ENCODE measurements at regions not wholly inside any gene's neighbourhood (a gene's known extent, or its start where the extent isn't known, plus 50 kb on each side); places are given as distances from the start of the nearest gene placed in this dataset.
"Not testable (repeated sequence)": the region's sequence is repeated elsewhere in the genome, so short reads cannot be mapped to it uniquely, and the experiment has no call there.

DNA sequence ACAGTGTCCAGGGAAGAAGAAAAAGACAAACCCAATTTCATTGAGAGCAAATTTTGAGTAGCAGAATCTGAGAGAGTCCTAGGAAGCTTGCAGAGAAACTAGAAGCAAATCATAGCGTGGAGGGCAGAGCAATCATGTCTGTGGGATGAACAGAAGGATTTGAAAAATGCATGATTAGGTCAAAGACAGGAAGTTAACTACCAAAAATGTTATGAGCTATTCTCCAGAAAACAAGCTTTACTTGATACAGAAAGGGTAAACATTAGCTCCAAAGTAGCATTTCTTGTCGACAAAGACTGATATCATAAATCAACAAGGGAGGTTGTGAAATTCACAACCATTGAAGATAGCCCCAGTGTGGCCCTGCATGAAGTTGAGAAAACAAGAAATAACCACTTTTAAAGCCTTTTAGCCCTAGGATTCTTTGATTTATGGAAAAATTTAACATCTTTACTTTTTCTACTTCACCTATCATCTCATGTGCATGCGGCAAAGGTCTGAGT lies 97.7 kb upstream of the MEGF10 start:
- ChIA-PET CTCF (no interaction called here), POLR2A (no interaction called here)
- Histone ChIP-seq H3K27ac (ENCODE audit: low read length) (no peak overlapping the region), H3K36me3 (ENCODE audit: control insufficient read depth, insufficient read depth, low read length) (no peaks in the 10 kb centered on the region), H3K4me3 (ENCODE audit: low read depth in 2 of 2, low read length in 2 of 2) (no peak overlapping the region), H3K9me3 (ENCODE audit: control insufficient read depth, insufficient read depth, low read depth, low read length) (no peaks in the 10 kb centered on the region), H3K27me3 (ENCODE audit: control insufficient read depth, insufficient read depth, low read length) (peaks cover 2% of the 10 kb centered on the region), H3K4me1 (ENCODE audit: control insufficient read depth, insufficient read depth, low read length) (no peaks in the 10 kb centered on the region)
- no TSS peak for BruUV-seq (replicated peaks)
- ATAC-seq (no peak), DNase-seq (ENCODE audit: low read depth, low spot score) (no peak)
- in situ Hi-C loops (cut with HindIII; ENCODE audit: low pct_unique_long_range_greater_than_20kb, low sequenced_read_pairs) (no loop called here), intact Hi-C loops (cut with micrococcal nuclease; ENCODE audit: unreplicated experiment) (no loop called here)
- TF ChIP-seq POLR2AphosphoS5 (IDR thresholded peaks at IDR 0.05; ENCODE audit: low read depth, low read length) (no peak), TCF7L2 (IDR thresholded peaks at IDR 0.05; ENCODE audit: low read depth, low read length) (no peak), SIN3A (IDR thresholded peaks at IDR 0.05; ENCODE audit: borderline replicate concordance, insufficient read depth, low read depth, low read length) (no peak)
- TF ChIP-seq, protein P1, sequence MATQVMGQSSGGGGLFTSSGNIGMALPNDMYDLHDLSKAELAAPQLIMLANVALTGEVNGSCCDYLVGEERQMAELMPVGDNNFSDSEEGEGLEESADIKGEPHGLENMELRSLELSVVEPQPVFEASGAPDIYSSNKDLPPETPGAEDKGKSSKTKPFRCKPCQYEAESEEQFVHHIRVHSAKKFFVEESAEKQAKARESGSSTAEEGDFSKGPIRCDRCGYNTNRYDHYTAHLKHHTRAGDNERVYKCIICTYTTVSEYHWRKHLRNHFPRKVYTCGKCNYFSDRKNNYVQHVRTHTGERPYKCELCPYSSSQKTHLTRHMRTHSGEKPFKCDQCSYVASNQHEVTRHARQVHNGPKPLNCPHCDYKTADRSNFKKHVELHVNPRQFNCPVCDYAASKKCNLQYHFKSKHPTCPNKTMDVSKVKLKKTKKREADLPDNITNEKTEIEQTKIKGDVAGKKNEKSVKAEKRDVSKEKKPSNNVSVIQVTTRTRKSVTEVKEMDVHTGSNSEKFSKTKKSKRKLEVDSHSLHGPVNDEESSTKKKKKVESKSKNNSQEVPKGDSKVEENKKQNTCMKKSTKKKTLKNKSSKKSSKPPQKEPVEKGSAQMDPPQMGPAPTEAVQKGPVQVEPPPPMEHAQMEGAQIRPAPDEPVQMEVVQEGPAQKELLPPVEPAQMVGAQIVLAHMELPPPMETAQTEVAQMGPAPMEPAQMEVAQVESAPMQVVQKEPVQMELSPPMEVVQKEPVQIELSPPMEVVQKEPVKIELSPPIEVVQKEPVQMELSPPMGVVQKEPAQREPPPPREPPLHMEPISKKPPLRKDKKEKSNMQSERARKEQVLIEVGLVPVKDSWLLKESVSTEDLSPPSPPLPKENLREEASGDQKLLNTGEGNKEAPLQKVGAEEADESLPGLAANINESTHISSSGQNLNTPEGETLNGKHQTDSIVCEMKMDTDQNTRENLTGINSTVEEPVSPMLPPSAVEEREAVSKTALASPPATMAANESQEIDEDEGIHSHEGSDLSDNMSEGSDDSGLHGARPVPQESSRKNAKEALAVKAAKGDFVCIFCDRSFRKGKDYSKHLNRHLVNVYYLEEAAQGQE (IDR thresholded peaks at IDR 0.05; ENCODE audit: insufficient read depth in 1 of 2, low read depth in 2 of 2, low read length in 1 of 2), result no peak
- TF ChIP-seq, protein P2, sequence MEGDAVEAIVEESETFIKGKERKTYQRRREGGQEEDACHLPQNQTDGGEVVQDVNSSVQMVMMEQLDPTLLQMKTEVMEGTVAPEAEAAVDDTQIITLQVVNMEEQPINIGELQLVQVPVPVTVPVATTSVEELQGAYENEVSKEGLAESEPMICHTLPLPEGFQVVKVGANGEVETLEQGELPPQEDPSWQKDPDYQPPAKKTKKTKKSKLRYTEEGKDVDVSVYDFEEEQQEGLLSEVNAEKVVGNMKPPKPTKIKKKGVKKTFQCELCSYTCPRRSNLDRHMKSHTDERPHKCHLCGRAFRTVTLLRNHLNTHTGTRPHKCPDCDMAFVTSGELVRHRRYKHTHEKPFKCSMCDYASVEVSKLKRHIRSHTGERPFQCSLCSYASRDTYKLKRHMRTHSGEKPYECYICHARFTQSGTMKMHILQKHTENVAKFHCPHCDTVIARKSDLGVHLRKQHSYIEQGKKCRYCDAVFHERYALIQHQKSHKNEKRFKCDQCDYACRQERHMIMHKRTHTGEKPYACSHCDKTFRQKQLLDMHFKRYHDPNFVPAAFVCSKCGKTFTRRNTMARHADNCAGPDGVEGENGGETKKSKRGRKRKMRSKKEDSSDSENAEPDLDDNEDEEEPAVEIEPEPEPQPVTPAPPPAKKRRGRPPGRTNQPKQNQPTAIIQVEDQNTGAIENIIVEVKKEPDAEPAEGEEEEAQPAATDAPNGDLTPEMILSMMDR (IDR thresholded peaks at IDR 0.05), result no peak

DNA sequence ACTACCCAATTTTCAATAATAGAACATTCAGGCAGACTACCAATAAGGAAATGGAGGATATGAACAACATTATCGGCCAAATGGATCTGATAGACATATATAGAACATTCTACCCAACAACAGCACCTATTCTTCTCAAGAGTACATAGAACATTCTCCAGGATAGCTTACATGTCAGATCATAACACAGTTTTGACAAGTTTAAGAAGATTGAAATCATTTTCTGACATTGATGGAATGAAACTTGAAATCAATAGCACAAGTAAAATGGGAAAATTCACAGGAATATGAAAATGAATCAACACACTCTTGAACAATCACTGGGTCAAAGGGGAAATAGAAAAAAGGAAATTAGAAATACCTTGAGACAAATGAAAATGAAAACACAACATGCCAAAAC lies 94.6 kb upstream of the MEGF10 start:
- CTCF ChIA-PET, result no interaction called here
- POLR2A ChIA-PET, result no interaction called here
- in situ Hi-C loops (cut with HindIII; ENCODE audit: low pct_unique_long_range_greater_than_20kb, low sequenced_read_pairs) (no loop called here), intact Hi-C loops (cut with micrococcal nuclease; ENCODE audit: unreplicated experiment) (no loop called here)
- H3K4me1 ChIP-seq (ENCODE audit: control insufficient read depth, insufficient read depth, low read length), result no peaks in the 10 kb centered on the region
- H3K27ac ChIP-seq (ENCODE audit: low read length), result no peak overlapping the region
- ATAC-seq, result no peak
- H3K4me3 ChIP-seq (ENCODE audit: low read depth in 2 of 2, low read length in 2 of 2), result no peak overlapping the region
- DNase-seq (ENCODE audit: low read depth, low spot score), result no peak
- no peaks in the 10 kb centered on the region for H3K36me3 ChIP-seq (ENCODE audit: control insufficient read depth, insufficient read depth, low read length)
- no TSS peak for BruUV-seq (replicated peaks)
- H3K9me3 ChIP-seq (ENCODE audit: control insufficient read depth, insufficient read depth, low read depth, low read length), result no peaks in the 10 kb centered on the region
- TF ChIP-seq POLR2AphosphoS5 (IDR thresholded peaks at IDR 0.05; ENCODE audit: low read depth, low read length) (no peak), SIN3A (IDR thresholded peaks at IDR 0.05; ENCODE audit: borderline replicate concordance, insufficient read depth, low read depth, low read length) (no peak), TCF7L2 (IDR thresholded peaks at IDR 0.05; ENCODE audit: low read depth, low read length) (no peak)
- TF ChIP-seq, protein P1 (IDR thresholded peaks at IDR 0.05; ENCODE audit: insufficient read depth in 1 of 2, low read depth in 2 of 2, low read length in 1 of 2), result no peak
- TF ChIP-seq, protein P2 (IDR thresholded peaks at IDR 0.05), result no peak
- peaks cover 2% of the 10 kb centered on the region; the same call in 1 of the 2 replicates for H3K27me3 ChIP-seq (ENCODE audit: control insufficient read depth, insufficient read depth, low read length)

DNA sequence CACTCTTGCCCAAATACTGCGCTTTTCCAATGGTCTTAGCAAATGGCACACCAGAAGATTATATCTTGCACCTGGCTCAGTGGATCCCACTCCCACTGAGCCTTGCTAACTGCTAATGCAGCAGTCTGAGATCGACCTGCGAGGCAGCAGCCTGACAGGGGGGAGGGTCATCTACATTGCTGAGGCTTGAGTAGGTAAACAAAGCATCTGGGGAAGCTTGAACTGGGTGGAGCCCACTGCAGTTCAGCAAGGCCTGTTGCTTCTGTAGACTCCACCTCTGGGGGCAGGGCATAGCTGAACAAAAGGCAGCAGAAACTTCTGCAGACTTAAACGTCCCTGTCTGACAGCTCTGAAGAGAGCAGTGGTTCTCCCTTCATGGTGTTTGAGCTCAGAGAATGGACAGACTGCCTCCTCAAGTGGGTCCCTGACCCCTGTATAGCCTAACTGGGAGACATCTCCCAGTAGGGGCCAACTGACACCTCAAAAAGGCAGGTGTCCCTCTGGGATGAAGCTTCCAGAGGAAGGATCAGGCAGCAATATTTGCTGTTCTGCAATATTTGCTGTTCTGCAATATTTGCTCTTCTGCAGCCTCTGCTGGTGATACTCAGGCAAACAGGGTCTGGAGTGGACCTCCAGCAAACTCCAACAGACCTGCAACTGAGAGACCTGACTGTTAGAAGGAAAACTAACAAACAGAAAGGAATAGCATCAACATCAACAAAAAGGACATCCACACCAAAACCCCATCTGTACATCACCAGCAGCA lies 93.0 kb upstream of the MEGF10 start:
- POLR2A ChIA-PET; ATAC-seq; H3K27me3 ChIP-seq (ENCODE audit: control insufficient read depth, insufficient read depth, low read length); H3K36me3 ChIP-seq (ENCODE audit: control insufficient read depth, insufficient read depth, low read length); in situ Hi-C loops (cut with HindIII; ENCODE audit: low pct_unique_long_range_greater_than_20kb, low sequenced_read_pairs); DNase-seq (ENCODE audit: low read depth, low spot score); H3K9me3 ChIP-seq (ENCODE audit: control insufficient read depth, insufficient read depth, low read depth, low read length); intact Hi-C loops (cut with micrococcal nuclease; ENCODE audit: unreplicated experiment); CTCF ChIA-PET; H3K4me3 ChIP-seq (ENCODE audit: low read depth in 2 of 2, low read length in 2 of 2); BruUV-seq (replicated peaks); H3K4me1 ChIP-seq (ENCODE audit: control insufficient read depth, insufficient read depth, low read length); H3K27ac ChIP-seq (ENCODE audit: low read length): not testable (repeated sequence)
